Suprapubic skin (tissue), 3 donors: ENCODE measurements at regions not wholly inside any gene's neighbourhood (a gene's known extent, or its start where the extent isn't known, plus 50 kb on each side); places are given as distances from the start of the nearest gene placed in this dataset.

Source experiments
- CTCF ChIP-seq, 2 donors: fragments of 200-600 bp in 1 of 2; fragments of 450-650 bp in 1 of 2; sonication (generic) in 1 of 2; IDR thresholded peaks; one replicate each; pipeline ENCODE4 v1.5.1; 2016 to 2019; ENCODE audit warnings: antibody characterized with exemption in 2 of 2, mild to moderate bottlenecking in 1 of 2, moderate library complexity in 1 of 2
- POLR2A ChIP-seq, 2 donors: fragments of 450-650 bp; IDR thresholded peaks; one replicate each; pipeline ENCODE4 v1.6.1; 2017; ENCODE audit warnings: antibody characterized with exemption in 2 of 2, mild to moderate bottlenecking in 2 of 2, moderate library complexity in 2 of 2

GRCh38 chr10:109695988-109696387 lies 227.3 kb downstream of the XPNPEP1 start:
- TF ChIP-seq CTCF (IDR thresholded peaks at IDR 0.05) = no peak
- no peak for TF ChIP-seq POLR2A (IDR thresholded peaks at IDR 0.05)
